ENCODE measurements at regions not wholly inside any gene's neighbourhood (a gene's known extent, or its start where the extent isn't known, plus 50 kb on each side); places are given as distances from the start of the nearest gene placed in this dataset.
"Not testable (repeated sequence)": the region's sequence is repeated elsewhere in the genome, so short reads cannot be mapped to it uniquely, and the experiment has no call there.

- TF ChIP-seq CTCF (IDR thresholded peaks at IDR 0.05; ENCODE audit: insufficient read depth, low read depth, low read length, missing control alignments) = no peak
- H3K4me3 ChIP-seq (ENCODE audit: low read depth, low read length) = peak overlapping the region; percentile 38
- DNase-seq (ENCODE audit: low read depth) = peak; percentile 47
Measured at GRCh38 chr10:46106410-46107255, 60.6 kb upstream of the MSMB start.

- H3K4me3 ChIP-seq (ENCODE audit: low read depth, low read length); DNase-seq (ENCODE audit: low read depth): not testable (repeated sequence)
Measured at GRCh38 chr10:46108158-46108499, 62.1 kb upstream of the MSMB start.

- DNase-seq (ENCODE audit: low read depth); H3K4me3 ChIP-seq (ENCODE audit: low read depth, low read length): not testable (repeated sequence)
Measured at GRCh38 chr10:46154271-46154670, 108.2 kb upstream of the MSMB start.

- not testable (repeated sequence) for DNase-seq (ENCODE audit: low read depth)
Measured at GRCh38 chr10:46154683-46155082, 108.6 kb upstream of the MSMB start.

GRCh38 chr10:46156866-46157265 lies 110.8 kb upstream of the MSMB start:
- H3K4me3 ChIP-seq (ENCODE audit: low read depth, low read length); DNase-seq (ENCODE audit: low read depth): not testable (repeated sequence)

More at GRCh38 chr10:46154683-46155082, 108.6 kb upstream of the MSMB start:
- not testable (repeated sequence) for H3K4me3 ChIP-seq (ENCODE audit: low read depth, low read length)

- no peak overlapping the region for H3K4me3 ChIP-seq (ENCODE audit: low read depth, low read length)
- TF ChIP-seq CTCF (IDR thresholded peaks at IDR 0.05; ENCODE audit: insufficient read depth, low read depth, low read length, missing control alignments) = no peak
- DNase-seq (ENCODE audit: low read depth) = no peak
Measured at GRCh38 chr10:46169736-46170135, 117.1 kb upstream of the ANTXRL start.

- no peak for DNase-seq (ENCODE audit: low read depth)
- TF ChIP-seq CTCF (IDR thresholded peaks at IDR 0.05; ENCODE audit: insufficient read depth, low read depth, low read length, missing control alignments) = no peak
- no peak overlapping the region for H3K4me3 ChIP-seq (ENCODE audit: low read depth, low read length)
Measured at GRCh38 chr10:46170789-46171188, 116.0 kb upstream of the ANTXRL start.

GRCh38 chr10:46171661-46172060 lies 115.1 kb upstream of the ANTXRL start:
- no peak overlapping the region for H3K4me3 ChIP-seq (ENCODE audit: low read depth, low read length)
- no peak for TF ChIP-seq CTCF (IDR thresholded peaks at IDR 0.05; ENCODE audit: insufficient read depth, low read depth, low read length, missing control alignments)
- no peak for DNase-seq (ENCODE audit: low read depth)

- no peak overlapping the region for H3K4me3 ChIP-seq (ENCODE audit: low read depth, low read length)
- TF ChIP-seq CTCF (IDR thresholded peaks at IDR 0.05; ENCODE audit: insufficient read depth, low read depth, low read length, missing control alignments) = no peak
- DNase-seq (ENCODE audit: low read depth) = no peak
Measured at GRCh38 chr10:46175296-46175695, 111.5 kb upstream of the ANTXRL start.

All from GM12865 (cell line).